ENCODE measurements at regions not wholly inside any gene's neighbourhood (a gene's known extent, or its start where the extent isn't known, plus 50 kb on each side); places are given as distances from the start of the nearest gene placed in this dataset.
"Not testable (repeated sequence)": the region's sequence is repeated elsewhere in the genome, so short reads cannot be mapped to it uniquely, and the experiment has no call there.

GRCh38 chr11:96551136-96551535, 161.3 kb downstream of the JRKL start:
- H2AFZ ChIP-seq (ENCODE audit: insufficient read depth, low read depth, low read length, poor library complexity, severe bottlenecking) = no peak overlapping the region
- H3K27me3 Mint-ChIP-seq = peaks cover 4% of the 10 kb centered on the region
- no peak overlapping the region for H3K4me3 ChIP-seq (ENCODE audit: control extremely low read depth in 1 of 5, extremely low read depth in 1 of 5, insufficient read depth in 1 of 5, low read depth in 2 of 5, low read length in 4 of 5)
- no peaks in the 10 kb centered on the region for H3K9me3 ChIP-seq (ENCODE audit: control extremely low read depth in 1 of 3, control insufficient read depth in 2 of 3, insufficient read depth in 1 of 3, low read length in 2 of 3)
- no peak overlapping the region for H3K4me3 Mint-ChIP-seq
- ATAC-seq (ENCODE audit: low read depth) (no peak), DNase-seq (no peak)
- intact Hi-C loops (cut with micrococcal nuclease) = no loop called here
- H3K27ac ChIP-seq (ENCODE audit: low read length in 2 of 2) = no peak overlapping the region
- ChIA-PET CTCF (no interaction called here), POLR2A (no interaction called here)
- H3K4me1 Mint-ChIP-seq = no peaks in the 10 kb centered on the region
- H3K27ac Mint-ChIP-seq = no peak overlapping the region
- no peaks in the 10 kb centered on the region for H4K20me1 ChIP-seq (ENCODE audit: control insufficient read depth, insufficient read depth, low read length, poor library complexity, severe bottlenecking)
- TF ChIP-seq EZH2 (IDR thresholded peaks at IDR 0.05; ENCODE audit: borderline replicate concordance, insufficient read depth, low read depth, low read length, poor library complexity, severe bottlenecking) (no peak), CTCF (IDR thresholded peaks at IDR 0.05) (no peak)
- no peaks in the 10 kb centered on the region for H3K9me3 Mint-ChIP-seq (ENCODE audit: insufficient read depth)
- H3K4me2 ChIP-seq (replicated peaks; ENCODE audit: low read depth, low read length, poor library complexity, severe bottlenecking) = no peak overlapping the region
- H3K36me3 ChIP-seq (replicated peaks in 1 of 2; ENCODE audit: control extremely low read depth in 1 of 2, control insufficient read depth in 1 of 2, extremely low read depth in 1 of 2, insufficient read depth in 2 of 2, low read length in 1 of 2) = no peaks in the 10 kb centered on the region
- WGBS (ENCODE audit: insufficient coverage) = 86% methylated on average over 5 of the region's 5 CpGs
- no peaks in the 10 kb centered on the region for H3K27me3 ChIP-seq (replicated peaks in 1 of 4; ENCODE audit: control extremely low read depth in 1 of 4, control insufficient read depth in 3 of 4, insufficient read depth in 4 of 4, low read length in 3 of 4)
- no peaks in the 10 kb centered on the region for H3K79me2 ChIP-seq (ENCODE audit: control insufficient read depth, insufficient read depth, low read length)
- no peaks in the 10 kb centered on the region for H3K4me1 ChIP-seq (ENCODE audit: control insufficient read depth in 2 of 2, insufficient read depth in 2 of 2, low read length in 2 of 2)
- no peak overlapping the region for H3K9ac ChIP-seq (ENCODE audit: low read length)

GRCh38 chr11:96554236-96554820, 164.5 kb downstream of the JRKL start:
- Histone ChIP-seq H3K36me3 (replicated peaks in 1 of 2; ENCODE audit: control extremely low read depth in 1 of 2, control insufficient read depth in 1 of 2, extremely low read depth in 1 of 2, insufficient read depth in 2 of 2, low read length in 1 of 2) (no peaks in the 10 kb centered on the region), H4K20me1 (ENCODE audit: control insufficient read depth, insufficient read depth, low read length, poor library complexity, severe bottlenecking) (no peaks in the 10 kb centered on the region), H3K27me3 (replicated peaks in 1 of 4; ENCODE audit: control extremely low read depth in 1 of 4, control insufficient read depth in 3 of 4, insufficient read depth in 4 of 4, low read length in 3 of 4) (no peaks in the 10 kb centered on the region), H3K9me3 (ENCODE audit: control extremely low read depth in 1 of 3, control insufficient read depth in 2 of 3, insufficient read depth in 1 of 3, low read length in 2 of 3) (no peaks in the 10 kb centered on the region), H3K27ac (ENCODE audit: low read length in 2 of 2) (no peak overlapping the region), H2AFZ (ENCODE audit: insufficient read depth, low read depth, low read length, poor library complexity, severe bottlenecking) (no peak overlapping the region), H3K4me1 (ENCODE audit: control insufficient read depth in 2 of 2, insufficient read depth in 2 of 2, low read length in 2 of 2) (no peaks in the 10 kb centered on the region), H3K9ac (ENCODE audit: low read length) (no peak overlapping the region), H3K4me2 (replicated peaks; ENCODE audit: low read depth, low read length, poor library complexity, severe bottlenecking) (no peak overlapping the region), H3K79me2 (ENCODE audit: control insufficient read depth, insufficient read depth, low read length) (no peaks in the 10 kb centered on the region), H3K4me3 (ENCODE audit: control extremely low read depth in 1 of 5, extremely low read depth in 1 of 5, insufficient read depth in 1 of 5, low read depth in 2 of 5, low read length in 4 of 5) (no peak overlapping the region)
- WGBS (ENCODE audit: insufficient coverage) = 69% methylated on average over 3 of the region's 5 CpGs
- H3K27me3 Mint-ChIP-seq = no peaks in the 10 kb centered on the region
- intact Hi-C loops (cut with micrococcal nuclease) = no loop called here
- no peak overlapping the region for H3K4me3 Mint-ChIP-seq
- H3K9me3 Mint-ChIP-seq (ENCODE audit: insufficient read depth) = no peaks in the 10 kb centered on the region
- POLR2A ChIA-PET = no interaction called here
- H3K4me1 Mint-ChIP-seq = no peaks in the 10 kb centered on the region
- TF ChIP-seq CTCF (IDR thresholded peaks at IDR 0.05) (no peak), EZH2 (IDR thresholded peaks at IDR 0.05; ENCODE audit: borderline replicate concordance, insufficient read depth, low read depth, low read length, poor library complexity, severe bottlenecking) (no peak)
- H3K27ac Mint-ChIP-seq = no peak overlapping the region
- DNase-seq = no peak
- ATAC-seq (ENCODE audit: low read depth) = no peak
- CTCF ChIA-PET = no interaction called here

- H3K27ac ChIP-seq (ENCODE audit: low read length in 2 of 2); CTCF ChIA-PET; H3K27ac Mint-ChIP-seq; H3K27me3 ChIP-seq (replicated peaks in 1 of 4; ENCODE audit: control extremely low read depth in 1 of 4, control insufficient read depth in 3 of 4, insufficient read depth in 4 of 4, low read length in 3 of 4); H3K9me3 ChIP-seq (ENCODE audit: control extremely low read depth in 1 of 3, control insufficient read depth in 2 of 3, insufficient read depth in 1 of 3, low read length in 2 of 3); ATAC-seq (ENCODE audit: low read depth); H4K20me1 ChIP-seq (ENCODE audit: control insufficient read depth, insufficient read depth, low read length, poor library complexity, severe bottlenecking); H3K36me3 ChIP-seq (replicated peaks in 1 of 2; ENCODE audit: control extremely low read depth in 1 of 2, control insufficient read depth in 1 of 2, extremely low read depth in 1 of 2, insufficient read depth in 2 of 2, low read length in 1 of 2); H3K4me3 Mint-ChIP-seq; DNase-seq; H3K4me3 ChIP-seq (ENCODE audit: control extremely low read depth in 1 of 5, extremely low read depth in 1 of 5, insufficient read depth in 1 of 5, low read depth in 2 of 5, low read length in 4 of 5); H2AFZ ChIP-seq (ENCODE audit: insufficient read depth, low read depth, low read length, poor library complexity, severe bottlenecking); H3K4me1 ChIP-seq (ENCODE audit: control insufficient read depth in 2 of 2, insufficient read depth in 2 of 2, low read length in 2 of 2); H3K9ac ChIP-seq (ENCODE audit: low read length); H3K27me3 Mint-ChIP-seq; POLR2A ChIA-PET; H3K4me1 Mint-ChIP-seq; H3K9me3 Mint-ChIP-seq (ENCODE audit: insufficient read depth); intact Hi-C loops (cut with micrococcal nuclease); H3K4me2 ChIP-seq (replicated peaks; ENCODE audit: low read depth, low read length, poor library complexity, severe bottlenecking); H3K79me2 ChIP-seq (ENCODE audit: control insufficient read depth, insufficient read depth, low read length): not testable (repeated sequence)
- WGBS (ENCODE audit: insufficient coverage) = 88% methylated on average over 4 of the region's 10 CpGs
Observed at GRCh38 chr11:96555826-96556225, 166.0 kb downstream of the JRKL start.
